RKO (cell line): ENCODE measurements at regions not wholly inside any gene's neighbourhood (a gene's known extent, or its start where the extent isn't known, plus 50 kb on each side); places are given as distances from the start of the nearest gene placed in this dataset.

Experiments
- DNase-seq: peaks from one replicate; pipeline ENCODE4 v3.0.0-alpha.2; 2016; ENCODE audit warnings: low spot score

DNA sequence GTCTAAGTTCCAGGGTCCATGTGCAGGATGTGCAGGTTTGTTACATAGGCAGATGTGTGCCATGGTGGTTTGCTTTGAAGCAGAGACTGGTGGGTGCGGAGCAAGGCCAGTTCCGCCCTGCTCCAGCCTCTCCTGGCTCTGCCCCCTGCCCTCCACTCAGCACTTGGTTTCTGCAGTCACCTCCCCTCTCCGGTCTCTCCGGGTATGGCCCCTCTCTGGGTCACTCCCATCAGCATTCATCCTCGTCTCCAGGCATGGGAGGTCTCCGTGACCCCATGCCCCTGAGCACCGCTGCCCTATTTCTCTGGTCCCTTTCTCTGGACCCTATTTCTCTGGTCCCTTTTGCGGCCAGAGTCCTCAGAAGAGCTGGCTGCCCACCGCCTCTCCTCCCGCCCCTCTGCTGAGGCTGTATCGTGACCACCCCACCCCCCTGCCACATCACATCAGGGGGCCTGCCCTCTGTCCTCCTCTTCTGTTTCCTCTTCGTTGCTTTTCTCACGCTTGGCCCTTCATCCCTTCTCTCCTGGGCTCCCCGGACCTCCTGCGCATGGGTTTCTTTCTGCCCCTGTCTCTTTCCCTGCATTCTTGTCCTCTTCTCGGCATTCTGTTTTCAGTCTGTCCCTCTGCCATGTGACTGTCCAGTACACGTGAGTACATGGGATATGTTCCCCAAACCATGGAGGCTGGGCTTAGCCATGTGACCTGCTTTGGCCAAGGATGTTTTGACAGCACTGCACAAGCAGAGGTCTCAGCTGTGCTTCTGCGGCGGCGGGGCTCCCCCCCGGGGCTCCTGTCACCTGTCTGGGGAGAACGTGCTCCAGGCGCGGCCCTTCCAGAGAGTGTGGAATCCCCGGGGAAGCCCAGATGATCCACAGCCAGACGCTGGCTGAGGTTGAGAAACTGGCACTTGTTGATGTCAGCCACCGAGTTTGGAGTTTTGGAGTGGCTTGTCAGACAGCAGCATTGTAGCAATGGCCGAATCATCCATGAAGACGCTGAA lies 54.4 kb upstream of the C1orf174 start:
- DNase-seq, result no peak

DNA sequence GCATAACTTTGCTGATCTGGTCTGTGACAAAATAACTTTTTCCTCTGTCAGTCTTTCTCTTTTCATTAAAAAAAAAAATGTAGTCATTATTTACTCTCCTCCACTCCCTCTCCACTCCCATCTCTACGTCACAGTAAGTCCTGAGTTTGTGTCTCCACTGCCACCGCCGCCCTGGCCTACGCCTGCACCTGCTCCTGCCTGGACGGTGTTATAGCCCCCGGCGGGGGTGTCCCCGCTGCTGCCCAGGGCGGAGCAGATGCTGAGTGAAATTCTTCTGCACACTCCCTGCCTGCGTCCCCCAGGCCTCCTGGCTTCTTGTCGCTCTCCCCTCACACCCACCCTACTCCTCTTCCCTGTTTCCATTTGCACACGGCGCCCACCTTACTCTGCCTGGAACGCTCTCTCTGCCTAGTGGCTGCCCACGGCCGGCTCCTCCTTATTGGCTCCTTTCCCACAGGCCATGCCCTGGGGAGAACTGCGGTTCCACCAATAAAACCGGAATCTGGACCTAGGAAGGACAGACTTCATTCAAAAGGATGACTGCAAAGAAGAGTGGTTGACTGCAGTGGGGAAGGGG lies 55.2 kb upstream of the C1orf174 start:
- no peak for DNase-seq

DNA sequence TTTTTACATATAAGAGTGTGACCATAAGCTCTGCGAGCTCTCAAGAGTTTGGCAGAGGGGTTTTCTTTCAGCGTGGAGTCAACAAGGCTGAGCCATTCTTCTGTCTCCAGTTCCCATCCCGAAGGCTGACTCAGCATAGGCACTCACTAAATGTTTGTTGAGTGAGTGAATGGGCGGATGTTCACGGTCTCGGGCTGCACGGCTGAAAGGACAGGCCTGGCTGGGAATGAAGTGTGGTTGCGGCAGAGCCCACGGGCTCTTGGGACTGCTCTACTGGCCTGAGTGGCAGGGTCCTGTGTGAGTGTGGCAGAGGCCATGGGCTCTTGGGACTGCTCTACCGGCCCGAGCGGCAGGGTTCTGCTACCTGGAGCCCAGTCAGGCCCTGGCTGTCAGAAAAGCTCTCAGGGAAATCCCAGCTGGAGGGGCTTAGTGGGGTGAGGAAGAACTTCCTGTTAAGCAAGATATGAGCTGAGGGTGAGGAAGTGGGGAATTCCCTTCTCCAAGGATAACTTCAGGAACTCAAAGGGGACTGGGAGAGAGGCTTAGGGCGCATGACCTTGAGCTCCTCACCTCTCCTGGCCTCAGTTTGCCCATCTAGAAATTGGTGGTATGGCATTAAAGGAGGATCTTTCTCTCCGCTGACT lies 56.6 kb upstream of the C1orf174 start:
- peak; percentile 41 for DNase-seq

DNA sequence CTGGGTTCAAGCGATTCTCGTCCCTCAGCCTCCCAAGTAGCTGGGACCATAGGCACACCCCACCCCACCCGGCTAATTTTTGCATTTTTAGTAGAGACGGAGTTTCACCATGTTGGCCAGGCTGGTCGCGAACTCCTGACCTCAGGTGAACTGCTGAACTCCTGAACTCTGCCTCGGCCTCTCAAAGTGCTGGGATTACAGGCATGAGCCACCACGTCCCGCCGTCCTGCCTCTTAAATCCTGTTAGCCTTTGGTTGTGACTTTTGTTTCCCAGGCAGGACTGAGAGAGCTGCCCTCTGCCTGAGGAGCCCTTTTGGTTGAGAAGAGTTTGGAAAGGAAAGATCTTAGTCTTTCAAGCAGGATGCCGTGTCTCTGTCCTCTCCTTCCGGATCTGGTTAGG lies 59.3 kb upstream of the C1orf174 start:
- no peak for DNase-seq

DNA sequence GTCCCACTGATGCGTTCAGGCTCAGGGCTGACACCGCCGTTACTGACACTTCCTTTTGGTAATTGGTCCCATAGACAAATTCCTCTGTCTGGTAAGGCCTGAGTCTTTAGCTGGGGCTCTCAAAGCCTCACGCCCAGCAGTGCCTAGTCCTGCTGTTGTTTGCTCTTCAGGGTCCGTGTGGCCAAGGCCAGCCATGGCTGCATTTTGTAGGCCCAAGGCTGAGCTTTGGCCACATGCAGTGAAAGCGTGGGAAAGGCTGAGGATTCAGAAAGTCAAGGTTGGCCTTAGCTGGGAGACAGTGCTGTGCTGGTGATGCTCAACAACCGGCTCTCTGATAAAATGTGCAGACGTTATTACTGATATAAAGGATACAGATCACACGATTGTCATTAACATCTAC lies 63.5 kb upstream of the C1orf174 start:
- no peak for DNase-seq

DNA sequence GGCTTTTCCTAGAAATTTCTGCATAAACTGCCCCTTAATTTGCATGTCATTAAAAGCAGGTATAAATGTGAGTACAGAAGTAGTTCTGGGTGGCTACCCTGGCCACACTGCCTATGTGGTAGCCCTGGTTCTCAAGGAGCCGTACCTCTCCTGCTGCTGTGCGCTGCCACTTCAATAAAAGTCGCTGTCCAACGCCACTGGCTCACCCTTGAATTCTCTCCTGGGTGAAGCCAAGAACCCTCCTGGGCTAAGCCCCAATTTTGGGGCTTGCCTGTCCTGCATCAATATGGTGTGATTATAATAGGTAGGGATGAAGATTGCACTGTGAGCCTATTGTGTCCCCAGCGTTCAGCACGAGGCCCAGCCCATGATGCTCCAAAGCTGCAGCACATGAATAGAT lies 65.6 kb upstream of the C1orf174 start:
- no peak for DNase-seq

DNA sequence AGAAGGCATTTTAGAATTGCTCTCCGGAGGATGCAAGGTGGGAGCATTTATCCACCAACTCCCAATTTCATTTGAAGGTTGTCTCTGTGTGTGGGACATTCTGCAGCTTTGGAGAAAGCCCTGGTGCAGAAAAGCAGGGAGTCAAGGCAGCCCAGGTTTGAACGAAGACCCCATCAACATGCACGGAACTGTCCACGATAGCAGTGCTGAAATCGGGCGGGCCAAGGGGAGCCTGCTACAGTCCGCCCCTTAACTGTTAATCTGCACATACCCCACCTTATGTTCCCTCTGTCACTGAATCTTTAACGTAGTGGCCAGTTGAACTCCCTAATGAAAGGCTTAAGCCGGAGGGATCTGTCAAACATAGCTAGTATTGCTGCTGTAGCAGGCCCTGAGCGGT lies 68.8 kb upstream of the C1orf174 start:
- DNase-seq, result no peak

DNA sequence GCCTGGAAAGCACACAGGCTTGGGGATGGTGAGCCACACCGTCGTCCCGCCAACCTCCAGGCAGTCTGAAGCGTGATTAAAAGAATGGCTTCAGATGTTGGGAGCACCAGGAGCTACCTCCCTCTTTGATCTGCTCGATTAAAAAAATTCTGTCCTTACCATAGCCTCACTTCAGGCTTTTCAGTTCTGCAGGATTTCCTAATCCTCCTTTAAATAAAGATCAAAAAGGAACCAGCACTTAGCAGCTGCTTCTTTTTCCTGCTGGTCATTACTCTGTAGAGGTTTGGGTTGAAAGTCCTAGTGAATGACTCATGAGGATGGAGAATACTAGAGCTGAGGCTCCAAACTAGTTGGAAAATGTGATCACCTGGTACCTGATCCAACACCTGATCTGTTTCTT lies 71.9 kb upstream of the C1orf174 start:
- DNase-seq, result no peak

DNA sequence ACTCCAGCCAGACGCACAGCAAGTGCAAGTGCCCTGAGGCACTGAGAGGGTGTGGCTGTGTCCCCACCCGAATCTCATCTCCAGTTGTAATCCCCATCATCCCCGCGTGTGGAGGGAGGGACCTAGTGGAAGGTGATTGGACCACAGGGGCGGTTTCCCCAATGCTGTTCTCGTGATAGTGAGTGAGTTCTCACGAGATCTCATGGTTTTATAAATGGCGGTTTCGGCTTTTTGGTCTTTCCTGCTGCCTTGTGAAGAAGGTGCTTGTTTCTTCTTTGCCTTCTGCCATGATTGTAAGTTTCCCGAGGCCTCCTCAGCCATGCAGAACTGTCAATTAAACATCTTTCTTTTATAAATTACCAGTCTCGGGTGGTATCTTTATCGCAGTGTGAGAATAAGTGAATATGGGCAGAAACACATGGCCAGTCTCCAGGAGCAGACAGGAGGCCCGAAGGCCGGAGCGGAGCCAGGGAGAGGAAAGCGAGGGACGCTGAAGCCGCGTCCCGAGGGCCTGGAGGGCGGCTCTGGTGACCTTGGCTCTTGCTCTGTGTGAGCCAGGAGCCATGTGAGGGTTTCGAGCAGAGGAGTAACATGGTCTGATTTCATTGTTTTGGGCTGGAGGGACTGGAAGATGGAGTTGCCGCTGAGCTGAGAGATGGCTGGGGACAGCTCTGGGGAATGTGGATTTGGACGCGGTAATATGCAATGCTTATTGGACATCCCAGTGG lies 76.0 kb upstream of the C1orf174 start:
- no peak for DNase-seq

DNA sequence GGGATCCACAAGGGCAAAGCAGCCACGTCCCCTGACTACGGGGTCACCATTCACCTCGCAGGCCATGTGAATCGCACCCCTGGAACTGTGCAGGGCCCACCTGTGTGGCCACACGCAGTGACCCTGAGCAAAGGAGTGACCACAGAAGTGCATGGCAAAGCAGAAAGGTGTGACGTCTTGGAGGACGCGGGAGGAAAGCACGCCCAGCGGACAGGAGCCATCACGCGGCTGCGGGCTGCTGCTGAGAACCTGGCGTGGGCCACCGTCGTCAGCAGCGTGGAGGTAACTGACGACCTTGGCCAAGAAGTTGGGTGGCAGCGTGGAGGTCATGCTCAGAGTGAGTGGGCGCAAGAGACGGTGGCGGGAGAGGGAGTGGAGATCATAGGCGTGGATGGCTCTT lies 76.7 kb upstream of the C1orf174 start:
- DNase-seq, result no peak

DNA sequence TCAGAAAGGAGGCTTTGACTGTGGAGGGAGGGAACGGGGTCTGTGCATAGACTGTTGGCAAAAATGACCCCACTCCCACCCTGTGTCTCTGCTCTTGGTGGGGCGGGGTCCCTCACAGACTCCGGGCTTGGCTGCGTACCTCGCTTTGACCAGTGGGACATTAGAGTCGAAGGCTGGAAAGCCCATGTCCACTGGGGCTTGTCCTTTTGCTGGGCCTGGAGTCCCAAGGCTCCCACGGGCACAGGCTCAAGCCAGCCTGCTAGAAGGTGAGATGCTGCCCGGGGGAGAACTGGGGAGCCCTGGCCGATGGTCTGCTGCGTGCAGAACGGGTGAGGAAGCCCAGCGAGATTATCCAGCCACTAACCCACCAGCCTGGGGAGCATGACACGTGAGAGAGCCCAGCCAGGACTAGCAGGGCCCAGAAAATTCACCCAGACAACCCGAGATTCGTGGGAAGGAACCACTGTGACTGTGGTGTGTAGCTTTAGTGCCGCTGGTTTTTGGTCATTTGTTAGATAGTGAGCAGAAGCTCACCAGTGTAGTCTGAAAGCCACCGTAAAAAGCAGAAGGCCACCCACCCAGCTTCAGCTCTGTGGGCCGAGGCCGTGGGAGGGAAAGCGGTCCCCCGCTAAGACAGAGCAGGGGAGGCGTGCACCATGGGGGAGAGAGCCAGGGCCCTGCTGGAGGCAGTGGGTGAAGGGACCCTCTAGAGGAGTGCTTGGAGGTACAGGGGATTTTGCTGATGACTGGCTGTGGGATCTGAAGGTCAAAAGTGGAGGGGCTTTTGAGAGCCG lies 78.3 kb upstream of the C1orf174 start:
- no peak for DNase-seq

DNA sequence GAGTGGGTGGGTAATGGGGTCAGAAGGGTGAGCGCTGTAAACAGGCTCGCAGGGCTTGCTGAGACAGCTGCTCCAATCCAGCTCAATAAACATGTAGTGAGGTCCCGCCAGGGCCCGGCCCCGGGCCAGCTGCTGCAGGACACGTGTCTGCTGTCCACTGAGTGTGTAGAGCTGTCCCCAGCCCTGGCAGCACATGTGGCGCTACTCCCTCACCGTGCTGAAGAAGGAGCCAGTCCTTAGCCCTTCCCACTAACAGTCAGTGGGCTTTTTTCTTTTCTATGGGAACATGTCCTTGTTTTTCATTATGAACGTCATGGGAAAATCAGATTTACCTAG lies 78.9 kb upstream of the C1orf174 start:
- no peak for DNase-seq

DNA sequence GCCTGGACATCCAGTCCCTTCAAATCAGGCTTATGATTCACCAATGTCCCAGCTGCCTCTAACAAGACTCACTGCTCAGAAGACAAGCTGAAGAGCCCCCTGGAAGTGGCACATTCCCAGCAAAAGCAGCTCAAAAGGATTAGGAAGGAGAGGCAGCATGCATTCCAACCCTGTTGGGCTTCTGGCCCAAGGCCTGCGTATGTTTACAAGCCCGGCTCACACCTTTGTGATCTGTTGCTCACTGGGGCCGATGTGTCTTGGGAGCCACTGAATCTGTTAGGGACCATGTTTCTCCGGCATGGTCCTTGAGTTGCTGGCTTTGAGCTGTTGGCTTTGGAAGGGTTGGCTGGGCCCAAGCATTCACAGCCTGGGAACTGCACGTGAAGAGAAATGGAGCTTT lies 81.2 kb upstream of the C1orf174 start:
- DNase-seq, result no peak

DNA sequence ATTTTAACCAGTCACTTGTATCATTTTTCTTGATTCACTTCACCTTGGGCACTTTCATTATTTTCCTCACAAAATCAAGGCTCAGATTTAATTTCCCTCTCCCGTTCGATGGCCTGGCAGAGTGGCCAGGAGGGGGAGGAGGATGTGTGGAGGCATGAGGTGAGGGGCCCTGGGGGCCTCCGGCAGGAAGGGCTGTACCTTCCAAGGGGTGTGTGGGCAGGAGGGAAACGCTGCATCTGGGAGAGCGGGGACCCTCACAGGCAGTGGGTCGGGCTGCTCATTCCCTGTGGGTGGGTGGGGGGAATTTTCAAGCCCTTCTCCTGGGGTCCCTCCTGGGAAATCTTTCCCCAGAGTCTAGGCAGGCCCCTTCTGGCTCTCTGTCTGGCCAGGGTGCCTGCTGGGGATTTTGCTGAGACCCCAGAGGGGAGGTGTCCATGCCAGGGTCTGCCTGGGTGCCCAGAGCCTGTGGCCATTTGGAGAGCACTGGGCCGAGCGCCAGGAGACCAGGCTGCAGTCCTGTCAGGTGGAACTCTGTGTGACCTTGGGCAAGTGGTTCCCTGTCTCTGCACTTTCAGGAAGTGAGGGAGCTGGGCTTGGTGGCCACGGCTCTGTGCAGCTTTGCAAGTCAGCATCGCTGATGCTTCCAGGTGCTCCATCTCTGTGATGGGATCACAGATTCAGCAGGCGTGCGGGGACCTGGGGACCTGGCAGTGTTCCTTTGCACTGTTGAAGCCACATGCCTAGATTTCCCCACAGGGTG lies 81.9 kb upstream of the C1orf174 start:
- DNase-seq, result no peak

DNA sequence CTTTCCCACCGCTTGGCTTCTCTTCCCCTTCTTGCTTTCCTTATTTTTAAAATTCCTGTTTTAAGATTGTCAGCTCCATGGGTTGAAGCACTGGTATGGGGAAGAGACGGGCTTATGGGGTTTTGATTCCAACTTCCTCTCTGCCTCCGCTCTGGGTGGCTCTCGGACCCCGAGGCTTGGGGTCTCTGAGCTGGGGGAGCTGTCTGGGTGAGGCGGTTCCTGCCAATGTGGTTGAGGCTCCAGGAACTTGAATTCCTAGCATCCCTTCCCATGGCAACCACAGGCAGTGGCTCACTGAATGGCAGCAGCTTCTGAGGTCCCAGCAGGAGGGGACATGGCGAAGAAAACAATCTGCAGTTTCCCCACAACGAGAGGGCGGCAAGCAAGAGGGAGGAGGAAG lies 83.1 kb upstream of the C1orf174 start:
- no peak for DNase-seq

DNA sequence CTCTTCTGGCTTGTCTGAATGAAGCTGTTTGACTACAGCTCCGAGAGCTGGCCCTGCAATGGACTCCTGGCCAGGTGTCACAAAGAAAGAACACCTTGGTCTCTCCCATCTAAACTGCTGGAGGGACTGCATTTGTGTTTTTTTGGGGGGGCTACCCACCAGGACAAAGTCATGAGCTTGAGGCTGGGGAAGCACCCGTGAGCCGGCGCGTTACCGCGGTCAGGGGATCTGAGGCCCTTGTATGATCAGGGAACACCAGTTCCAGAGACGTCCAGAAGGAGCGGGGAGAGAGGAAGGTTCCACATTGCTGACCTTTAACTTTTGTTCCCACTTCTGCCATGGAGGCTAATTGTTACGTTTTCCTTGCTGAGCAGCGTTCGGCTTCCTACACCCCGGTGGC lies 84.5 kb upstream of the C1orf174 start:
- DNase-seq, result no peak

DNA sequence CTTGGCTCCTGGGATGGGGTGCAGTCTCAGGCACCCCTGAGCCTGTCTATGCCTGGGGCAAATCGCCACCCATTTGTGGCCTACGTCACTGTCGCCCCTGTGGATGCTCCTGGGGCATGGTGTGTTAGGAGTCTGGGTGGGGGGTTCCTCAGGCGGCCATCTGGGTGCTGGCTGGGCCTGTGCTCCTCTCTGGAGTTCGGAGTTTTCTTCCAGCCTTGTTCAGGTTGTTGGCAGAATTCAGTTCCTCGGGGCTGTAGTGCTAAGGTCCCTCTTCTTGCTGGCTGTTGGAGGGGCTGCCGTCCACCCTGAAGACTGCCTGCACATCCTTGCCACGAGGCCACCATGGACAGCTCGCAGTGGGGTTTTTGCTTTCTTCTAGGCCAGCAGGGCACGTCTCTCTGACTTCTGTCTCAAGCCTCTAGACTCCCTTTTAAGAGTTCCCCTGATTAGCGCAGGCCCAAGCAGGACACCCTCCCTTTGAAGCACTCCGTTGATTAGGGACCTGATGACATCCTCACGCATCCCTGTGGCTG lies 86.7 kb upstream of the C1orf174 start:
- no peak for DNase-seq

DNA sequence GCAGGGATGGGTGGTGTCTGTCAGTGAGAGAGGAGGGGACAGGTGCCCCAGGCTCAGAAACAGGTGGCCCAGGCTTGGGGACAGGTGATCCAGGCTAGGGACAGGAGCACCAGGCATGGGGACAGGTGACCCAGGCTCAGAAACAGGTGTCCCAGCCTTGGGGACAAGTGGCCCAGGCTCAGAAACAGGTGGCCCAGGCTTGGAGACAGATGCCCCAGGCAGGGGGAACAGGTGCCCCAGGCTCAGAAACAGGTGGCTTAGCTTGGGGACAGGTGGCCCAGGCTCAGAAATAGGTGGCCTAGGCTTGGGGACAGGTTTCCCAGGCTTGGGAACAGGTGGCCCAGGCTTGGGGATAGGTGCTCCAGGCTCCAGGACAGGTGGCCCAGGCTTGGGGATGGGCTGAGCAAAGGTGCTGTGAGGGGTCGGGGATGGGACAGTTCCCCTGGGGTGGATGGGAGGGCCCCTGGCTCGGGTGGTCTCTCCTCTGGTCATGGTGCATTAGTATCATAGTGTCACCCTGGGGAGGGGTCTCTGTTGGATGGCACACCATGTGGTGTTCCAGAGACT lies 87.7 kb upstream of the C1orf174 start:
- DNase-seq, result no peak

DNA sequence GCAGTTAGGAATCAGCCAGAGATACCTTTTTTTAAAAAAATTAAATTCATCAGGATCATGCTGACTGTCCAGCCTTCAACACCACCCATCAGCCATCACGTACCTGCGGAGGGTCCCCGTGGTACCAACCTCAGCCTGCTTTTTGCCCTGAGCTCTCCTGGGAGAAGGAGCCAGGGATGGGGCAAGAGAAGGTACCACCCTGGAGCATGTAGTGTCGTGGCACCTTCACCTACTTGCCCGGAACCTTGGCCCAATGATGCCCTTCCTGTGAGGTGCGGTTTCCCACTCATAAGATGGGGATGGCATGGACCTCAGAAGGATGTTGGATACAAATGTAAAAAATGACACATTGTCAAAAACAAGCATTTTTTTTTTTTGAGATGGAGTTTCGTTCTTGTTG lies 88.4 kb upstream of the C1orf174 start:
- DNase-seq, result no peak

DNA sequence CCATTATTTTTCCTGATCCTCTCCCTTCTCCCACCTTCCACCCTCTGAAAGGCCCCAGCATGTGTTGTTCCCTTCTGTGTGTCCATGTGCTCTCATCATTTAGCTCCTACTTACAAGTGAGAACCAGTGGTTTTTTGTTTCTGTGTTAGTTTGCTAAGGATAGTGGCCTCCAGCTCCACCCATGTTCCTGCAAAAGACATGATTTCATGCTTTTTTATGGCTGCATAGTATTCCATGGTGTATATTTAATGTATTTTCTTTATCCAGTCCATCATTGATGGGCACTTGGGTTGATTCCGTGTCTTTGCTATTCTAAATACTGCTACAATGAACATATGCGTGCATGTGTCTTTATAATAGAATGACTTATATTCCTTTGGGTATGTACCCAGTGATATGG lies 89.4 kb upstream of the C1orf174 start:
- no peak for DNase-seq
